ENCODE measurements at regions not wholly inside any gene's neighbourhood (a gene's known extent, or its start where the extent isn't known, plus 50 kb on each side); places are given as distances from the start of the nearest gene placed in this dataset.

- H3K79me1 ChIP-seq (ENCODE audit: insufficient read depth, low read depth, low read length, poor library complexity, severe bottlenecking), result no peaks in the 10 kb centered on the region
- no peak overlapping the region for H3K23ac ChIP-seq (ENCODE audit: insufficient read length, low read depth, low read length)
- Mint-ChIP-seq H3K4me3 (no peak overlapping the region), H3K27me3 (ENCODE audit: low read depth) (no peaks in the 10 kb centered on the region), H3K36me3 (ENCODE audit: insufficient read depth in 1 of 3, low read depth in 3 of 3) (peaks cover 2 to 18% (median 2%) of the 10 kb centered on the region in 3 experiments; a peak in 3 of 7 replicates), H3K9me3 (peaks cover 10 to 14% of the 10 kb centered on the region in 2 experiments), H3K27ac (0 out of 7 replicates have a peak overlapping the region, but pooled peaks of 1 of the 3 experiments have one; percentile 7), H3K4me1 (peaks cover 11 to 13% of the 10 kb centered on the region in 2 experiments)
- H3K9ac ChIP-seq (ENCODE audit: extremely low read depth, insufficient read length, low read length), result no peak overlapping the region
- H3K27ac ChIP-seq (ENCODE audit: insufficient read length, low read depth, low read length), result no peak overlapping the region
- H2BK5ac ChIP-seq (ENCODE audit: insufficient read length, low read length), result no peak overlapping the region
- WGBS (ENCODE audit: extremely low coverage, insufficient read length, low lambda C conversion rate), result no CpG with 5 or more reads among the region's 3 CpGs
- H4K20me1 ChIP-seq (ENCODE audit: control insufficient read depth, insufficient read depth, insufficient read length), result no peaks in the 10 kb centered on the region
- no peak overlapping the region for H4K91ac ChIP-seq (ENCODE audit: insufficient read length, low read depth, low read length)
- no peaks in the 10 kb centered on the region for H3K79me2 ChIP-seq (ENCODE audit: insufficient read depth, low read length)
- no peak overlapping the region for H3K4ac ChIP-seq (ENCODE audit: low read depth, low read length)
- H3K14ac ChIP-seq (ENCODE audit: insufficient read depth, low read length), result no peak overlapping the region
- H4K5ac ChIP-seq (ENCODE audit: insufficient read length, low read depth, low read length), result no peak overlapping the region
- H2BK20ac ChIP-seq (ENCODE audit: low read depth, low read length, poor library complexity, severe bottlenecking), result no peak overlapping the region
- no peak overlapping the region for H2AK5ac ChIP-seq (ENCODE audit: insufficient read length, low read length)
- no peak overlapping the region for H2BK120ac ChIP-seq (ENCODE audit: low read depth, low read length, poor library complexity, severe bottlenecking)
- DNase-seq, result no peak
- H3K4me2 ChIP-seq (ENCODE audit: insufficient read depth, insufficient read length, low read length), result no peak overlapping the region
- TF ChIP-seq CTCF (conservative IDR thresholded peaks at IDR 0.05), result no peak
- no peaks in the 10 kb centered on the region for H3K4me1 ChIP-seq (ENCODE audit: insufficient read depth, low read length)
- no peak overlapping the region for H3T11ph ChIP-seq (ENCODE audit: low read length)
- H3K27me3 ChIP-seq (ENCODE audit: insufficient read depth, low read length), result no peaks in the 10 kb centered on the region
- no peak overlapping the region for H3K18ac ChIP-seq (ENCODE audit: insufficient read length, low read depth, low read length)
- H3K56ac ChIP-seq (ENCODE audit: insufficient read length, low read depth, low read length), result no peak overlapping the region
- no peak overlapping the region for H2BK12ac ChIP-seq (ENCODE audit: insufficient read length, low read depth, low read length)
- no peaks in the 10 kb centered on the region for H3K9me3 ChIP-seq (ENCODE audit: control insufficient read depth, low read depth, low read length)
- no peak overlapping the region for H2BK15ac ChIP-seq (ENCODE audit: low read depth, low read length)
- no peaks in the 10 kb centered on the region for H3K23me2 ChIP-seq (ENCODE audit: insufficient read length, low read depth, low read length, poor library complexity, severe bottlenecking)
- no peak overlapping the region for H4K8ac ChIP-seq (replicated peaks; ENCODE audit: insufficient read length, low read depth, low read length)
- no peak overlapping the region for H2AFZ ChIP-seq (ENCODE audit: low read length)
Observed at GRCh38 chr6:128806261-128806660, 76.7 kb upstream of the LAMA2 start.
